ENCODE measurements at regions not wholly inside any gene's neighbourhood (a gene's known extent, or its start where the extent isn't known, plus 50 kb on each side); places are given as distances from the start of the nearest gene placed in this dataset.
A peak's percentile ranks its signal among the peaks of the same experiment; 100 is the strongest.

DNA sequence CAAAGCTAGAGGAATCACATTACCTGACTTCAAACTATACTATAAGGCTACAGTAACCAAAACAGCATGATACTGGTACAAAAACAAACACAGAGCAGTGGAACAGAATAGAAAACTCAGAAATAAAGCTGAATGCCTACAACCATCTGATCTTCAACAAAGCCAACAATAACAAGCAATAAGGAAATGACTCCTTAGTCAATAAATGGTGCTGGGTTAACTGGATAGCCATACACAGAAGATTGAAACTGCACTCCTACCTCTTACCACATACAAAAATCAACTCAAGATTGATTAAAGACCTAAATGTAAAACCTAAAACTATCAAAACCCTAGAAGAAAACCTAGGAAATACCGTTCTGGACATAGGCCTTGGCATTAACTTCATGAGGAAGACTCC lies 182.6 kb upstream of the CNOT2 start:
- Histone ChIP-seq H3K4me3 (ENCODE audit: low read depth, low read length, poor library complexity, severe bottlenecking) (no peak overlapping the region), H3K4me1 (ENCODE audit: insufficient read depth, low read length, severe bottlenecking) (no peaks in the 10 kb centered on the region), H3K9ac (ENCODE audit: low read length) (no peak overlapping the region), H3K9me2 (ENCODE audit: low read depth, low read length) (no peaks in the 10 kb centered on the region), H3K36me3 (ENCODE audit: insufficient read depth, low read length) (no peaks in the 10 kb centered on the region), H3F3A (ENCODE audit: insufficient read depth, low read length) (no peaks in the 10 kb centered on the region), H3K9me3 (ENCODE audit: low read length) (no peaks in the 10 kb centered on the region; the same call in 1 of the 2 replicates), H3K79me2 (ENCODE audit: insufficient read depth, low read length) (no peaks in the 10 kb centered on the region), H3K4me2 (ENCODE audit: low read length) (no peak overlapping the region), H4K20me1 (ENCODE audit: insufficient read depth, low read length) (no peaks in the 10 kb centered on the region), H3K27me3 (ENCODE audit: insufficient read depth, low read length) (no peaks in the 10 kb centered on the region), H3K27ac (ENCODE audit: low read depth, low read length, poor library complexity, severe bottlenecking) (no peak overlapping the region), H2AFZ (ENCODE audit: low read length) (no peak overlapping the region)
- TF ChIP-seq, protein P1, sequence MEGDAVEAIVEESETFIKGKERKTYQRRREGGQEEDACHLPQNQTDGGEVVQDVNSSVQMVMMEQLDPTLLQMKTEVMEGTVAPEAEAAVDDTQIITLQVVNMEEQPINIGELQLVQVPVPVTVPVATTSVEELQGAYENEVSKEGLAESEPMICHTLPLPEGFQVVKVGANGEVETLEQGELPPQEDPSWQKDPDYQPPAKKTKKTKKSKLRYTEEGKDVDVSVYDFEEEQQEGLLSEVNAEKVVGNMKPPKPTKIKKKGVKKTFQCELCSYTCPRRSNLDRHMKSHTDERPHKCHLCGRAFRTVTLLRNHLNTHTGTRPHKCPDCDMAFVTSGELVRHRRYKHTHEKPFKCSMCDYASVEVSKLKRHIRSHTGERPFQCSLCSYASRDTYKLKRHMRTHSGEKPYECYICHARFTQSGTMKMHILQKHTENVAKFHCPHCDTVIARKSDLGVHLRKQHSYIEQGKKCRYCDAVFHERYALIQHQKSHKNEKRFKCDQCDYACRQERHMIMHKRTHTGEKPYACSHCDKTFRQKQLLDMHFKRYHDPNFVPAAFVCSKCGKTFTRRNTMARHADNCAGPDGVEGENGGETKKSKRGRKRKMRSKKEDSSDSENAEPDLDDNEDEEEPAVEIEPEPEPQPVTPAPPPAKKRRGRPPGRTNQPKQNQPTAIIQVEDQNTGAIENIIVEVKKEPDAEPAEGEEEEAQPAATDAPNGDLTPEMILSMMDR (IDR thresholded peaks at IDR 0.05; ENCODE audit: low read length) = no peak
- no peak for TF ChIP-seq EZH2 (IDR thresholded peaks at IDR 0.05; ENCODE audit: borderline replicate concordance, low read length)

DNA sequence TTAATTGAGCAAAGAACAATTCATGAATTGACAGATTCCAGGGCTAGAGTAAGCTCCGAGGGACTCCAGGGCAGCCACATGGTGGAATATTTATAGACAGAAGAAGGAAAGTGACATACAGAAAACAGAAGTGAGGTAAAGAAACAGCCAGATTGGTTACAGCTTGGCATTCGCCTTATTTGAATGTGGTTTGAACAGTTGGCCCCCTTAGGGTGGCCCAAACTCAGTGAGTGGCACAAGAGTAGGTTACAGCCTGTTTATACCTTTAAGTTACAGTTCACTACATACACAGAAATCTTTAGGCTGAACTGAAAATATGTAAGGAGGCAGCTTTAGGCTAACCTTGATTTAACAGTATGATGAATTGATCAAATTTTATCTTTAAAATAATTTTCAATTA lies 174.5 kb upstream of the CNOT2 start:
- Histone ChIP-seq H3K27ac (ENCODE audit: low read depth, low read length, poor library complexity, severe bottlenecking) (peak overlapping the region; percentile 74), H2AFZ (ENCODE audit: low read length) (peak overlapping the region; percentile 12; the same call in 1 of the 2 replicates), H3K4me2 (ENCODE audit: low read length) (peak overlapping the region; percentile 5; the same call in 1 of the 2 replicates)

DNA sequence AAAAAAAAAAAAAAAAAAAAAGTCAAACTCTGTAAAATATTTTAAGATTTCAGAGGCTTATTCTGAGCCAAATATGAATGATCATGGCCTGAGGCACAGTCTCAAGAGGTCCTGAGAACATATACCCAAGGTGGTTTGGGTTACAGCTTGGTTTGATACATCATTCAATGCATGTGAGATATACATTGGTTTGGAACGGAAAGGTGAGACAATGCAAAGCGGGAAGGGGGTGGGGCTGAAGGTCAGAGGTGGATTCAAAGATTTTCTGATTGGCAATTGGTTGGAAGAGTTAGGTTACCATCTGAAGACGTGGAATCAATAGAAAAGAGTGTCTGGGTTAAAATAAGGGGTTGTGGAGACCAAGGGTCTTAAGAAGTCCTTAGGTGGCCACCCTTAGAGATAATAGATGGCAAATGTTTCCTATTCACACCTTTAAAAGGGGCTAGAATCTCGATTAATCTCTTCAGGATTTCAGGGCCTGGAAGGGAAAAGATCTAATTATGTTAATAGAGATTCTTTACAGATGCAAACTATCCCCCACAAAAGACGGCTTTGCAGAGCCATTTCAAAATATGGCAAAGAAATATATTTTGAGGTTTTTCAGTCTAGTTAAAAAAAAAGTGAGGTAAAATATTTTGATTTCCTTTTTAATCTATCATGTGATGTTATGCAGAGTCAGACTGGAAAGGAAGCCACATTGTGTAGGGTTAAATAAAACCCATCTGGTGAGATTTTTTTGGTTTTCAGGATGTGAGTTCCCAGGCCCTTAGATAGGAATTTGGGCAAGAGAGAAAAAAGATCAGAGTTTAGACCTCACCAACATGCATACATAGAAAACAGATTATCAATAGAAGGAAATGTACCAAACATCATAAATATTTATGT lies 173.8 kb upstream of the CNOT2 start:
- Histone ChIP-seq H3K4me2 (ENCODE audit: low read length) (peak overlapping the region; percentile 5; the same call in 1 of the 2 replicates), H3F3A (ENCODE audit: insufficient read depth, low read length) (no peaks in the 10 kb centered on the region), H3K9me2 (ENCODE audit: low read depth, low read length) (no peaks in the 10 kb centered on the region), H4K20me1 (ENCODE audit: insufficient read depth, low read length) (no peaks in the 10 kb centered on the region), H3K9me3 (ENCODE audit: low read length) (no peaks in the 10 kb centered on the region), H3K9ac (ENCODE audit: low read length) (no peak overlapping the region), H2AFZ (ENCODE audit: low read length) (peak overlapping the region; percentile 12; the same call in 1 of the 2 replicates), H3K36me3 (ENCODE audit: insufficient read depth, low read length) (no peaks in the 10 kb centered on the region), H3K27ac (ENCODE audit: low read depth, low read length, poor library complexity, severe bottlenecking) (peak overlapping the region; percentile 74), H3K4me3 (ENCODE audit: low read depth, low read length, poor library complexity, severe bottlenecking) (no peak overlapping the region), H3K27me3 (ENCODE audit: insufficient read depth, low read length) (no peaks in the 10 kb centered on the region), H3K79me2 (ENCODE audit: insufficient read depth, low read length) (no peaks in the 10 kb centered on the region), H3K4me1 (ENCODE audit: insufficient read depth, low read length, severe bottlenecking) (peaks cover 30% of the 10 kb centered on the region)
- TF ChIP-seq, protein P1 (IDR thresholded peaks at IDR 0.05; ENCODE audit: low read length) = no peak
- no peak for TF ChIP-seq EZH2 (IDR thresholded peaks at IDR 0.05; ENCODE audit: borderline replicate concordance, low read length)

More for the DNA sequence above, 174.5 kb upstream of the CNOT2 start:
- H3K4me3 ChIP-seq (ENCODE audit: low read depth, low read length, poor library complexity, severe bottlenecking) = no peak overlapping the region
- peaks cover 28% of the 10 kb centered on the region for H3K4me1 ChIP-seq (ENCODE audit: insufficient read depth, low read length, severe bottlenecking)
- no peak overlapping the region for H3K9ac ChIP-seq (ENCODE audit: low read length)
- H4K20me1 ChIP-seq (ENCODE audit: insufficient read depth, low read length) = no peaks in the 10 kb centered on the region
- no peaks in the 10 kb centered on the region for H3K27me3 ChIP-seq (ENCODE audit: insufficient read depth, low read length)
- H3F3A ChIP-seq (ENCODE audit: insufficient read depth, low read length) = no peaks in the 10 kb centered on the region
- H3K9me2 ChIP-seq (ENCODE audit: low read depth, low read length) = no peaks in the 10 kb centered on the region
- TF ChIP-seq EZH2 (IDR thresholded peaks at IDR 0.05; ENCODE audit: borderline replicate concordance, low read length) = no peak
- TF ChIP-seq, protein P1 (IDR thresholded peaks at IDR 0.05; ENCODE audit: low read length) = no peak
- no peaks in the 10 kb centered on the region for H3K36me3 ChIP-seq (ENCODE audit: insufficient read depth, low read length)
- no peaks in the 10 kb centered on the region for H3K79me2 ChIP-seq (ENCODE audit: insufficient read depth, low read length)
- H3K9me3 ChIP-seq (ENCODE audit: low read length) = no peaks in the 10 kb centered on the region

All from OCI-LY1 (cell line).